ENCODE measurements at regions not wholly inside any gene's neighbourhood (a gene's known extent, or its start where the extent isn't known, plus 50 kb on each side); places are given as distances from the start of the nearest gene placed in this dataset.

- TF ChIP-seq CTCF (IDR thresholded peaks at IDR 0.05; ENCODE audit: control extremely low read depth in 1 of 3, insufficient read depth in 1 of 3, low read depth in 1 of 3, low read length in 3 of 3) (no peak), MAFK (IDR thresholded peaks at IDR 0.05; ENCODE audit: low read depth, low read length) (no peak), RFX5 (IDR thresholded peaks at IDR 0.05; ENCODE audit: borderline replicate concordance, low read depth, low read length) (no peak), KDM5A (IDR thresholded peaks at IDR 0.05; ENCODE audit: low read length) (no peak), MAX (IDR thresholded peaks at IDR 0.05) (no peak), E2F6 (IDR thresholded peaks at IDR 0.05) (no peak), POLR2A (IDR thresholded peaks at IDR 0.05; ENCODE audit: control extremely low read depth in 1 of 2, low read depth in 2 of 2, low read length in 2 of 2) (no peak), NRF1 (IDR thresholded peaks at IDR 0.05; ENCODE audit: low read depth, low read length) (no peak), GABPA (IDR thresholded peaks at IDR 0.05; ENCODE audit: borderline replicate concordance, insufficient read depth, low read length) (no peak), POLR2AphosphoS5 (IDR thresholded peaks at IDR 0.05; ENCODE audit: low read depth, low read length) (no peak), USF2 (IDR thresholded peaks at IDR 0.05; ENCODE audit: low read length) (no peak), YY1 (IDR thresholded peaks at IDR 0.05; ENCODE audit: low read depth, low read length) (no peak), FOSL1 (IDR thresholded peaks at IDR 0.05; ENCODE audit: insufficient read depth, low read depth, low read length) (no peak), JUND (IDR thresholded peaks at IDR 0.05; ENCODE audit: low read length) (no peak)
Measured at GRCh38 chr9:79289856-79290255, 281.9 kb upstream of the TLE4 start.
